ENCODE measurements at regions not wholly inside any gene's neighbourhood (a gene's known extent, or its start where the extent isn't known, plus 50 kb on each side); places are given as distances from the start of the nearest gene placed in this dataset.

DNA sequence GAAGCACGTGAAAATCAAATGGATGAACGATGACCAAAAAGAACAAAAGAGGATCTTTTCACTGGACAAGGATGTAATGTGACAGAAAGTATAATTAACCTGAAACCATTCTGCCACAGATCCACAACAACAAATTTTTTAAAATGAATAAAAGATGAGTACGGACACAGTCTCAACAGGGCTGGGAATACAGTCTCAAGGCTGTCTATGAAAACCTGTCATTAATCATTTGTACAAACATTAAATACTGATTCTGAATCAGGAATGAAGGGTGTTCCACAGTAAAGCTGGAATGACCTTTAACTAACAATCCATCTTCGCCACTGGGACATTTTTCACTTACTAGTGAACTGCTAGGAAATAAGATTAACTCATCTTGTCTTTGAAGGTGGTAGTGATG is 506.9 kb upstream of the ADAMTS9 start:
- intact Hi-C loops (cut with DNase I; ENCODE audit: low total_unique reads) = no loop called here
- no peaks in the 10 kb centered on the region for H3K27me3 ChIP-seq
- H3K4me3 ChIP-seq = no peak overlapping the region
- DNase-seq = no peak
- no peak overlapping the region for H3K27ac ChIP-seq
- no peaks in the 10 kb centered on the region for H3K4me1 ChIP-seq
- TF ChIP-seq, protein P1, sequence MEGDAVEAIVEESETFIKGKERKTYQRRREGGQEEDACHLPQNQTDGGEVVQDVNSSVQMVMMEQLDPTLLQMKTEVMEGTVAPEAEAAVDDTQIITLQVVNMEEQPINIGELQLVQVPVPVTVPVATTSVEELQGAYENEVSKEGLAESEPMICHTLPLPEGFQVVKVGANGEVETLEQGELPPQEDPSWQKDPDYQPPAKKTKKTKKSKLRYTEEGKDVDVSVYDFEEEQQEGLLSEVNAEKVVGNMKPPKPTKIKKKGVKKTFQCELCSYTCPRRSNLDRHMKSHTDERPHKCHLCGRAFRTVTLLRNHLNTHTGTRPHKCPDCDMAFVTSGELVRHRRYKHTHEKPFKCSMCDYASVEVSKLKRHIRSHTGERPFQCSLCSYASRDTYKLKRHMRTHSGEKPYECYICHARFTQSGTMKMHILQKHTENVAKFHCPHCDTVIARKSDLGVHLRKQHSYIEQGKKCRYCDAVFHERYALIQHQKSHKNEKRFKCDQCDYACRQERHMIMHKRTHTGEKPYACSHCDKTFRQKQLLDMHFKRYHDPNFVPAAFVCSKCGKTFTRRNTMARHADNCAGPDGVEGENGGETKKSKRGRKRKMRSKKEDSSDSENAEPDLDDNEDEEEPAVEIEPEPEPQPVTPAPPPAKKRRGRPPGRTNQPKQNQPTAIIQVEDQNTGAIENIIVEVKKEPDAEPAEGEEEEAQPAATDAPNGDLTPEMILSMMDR (IDR thresholded peaks at IDR 0.05) = no peak
- H3K36me3 ChIP-seq = no peaks in the 10 kb centered on the region
- H3K9me3 ChIP-seq = no peaks in the 10 kb centered on the region

DNA sequence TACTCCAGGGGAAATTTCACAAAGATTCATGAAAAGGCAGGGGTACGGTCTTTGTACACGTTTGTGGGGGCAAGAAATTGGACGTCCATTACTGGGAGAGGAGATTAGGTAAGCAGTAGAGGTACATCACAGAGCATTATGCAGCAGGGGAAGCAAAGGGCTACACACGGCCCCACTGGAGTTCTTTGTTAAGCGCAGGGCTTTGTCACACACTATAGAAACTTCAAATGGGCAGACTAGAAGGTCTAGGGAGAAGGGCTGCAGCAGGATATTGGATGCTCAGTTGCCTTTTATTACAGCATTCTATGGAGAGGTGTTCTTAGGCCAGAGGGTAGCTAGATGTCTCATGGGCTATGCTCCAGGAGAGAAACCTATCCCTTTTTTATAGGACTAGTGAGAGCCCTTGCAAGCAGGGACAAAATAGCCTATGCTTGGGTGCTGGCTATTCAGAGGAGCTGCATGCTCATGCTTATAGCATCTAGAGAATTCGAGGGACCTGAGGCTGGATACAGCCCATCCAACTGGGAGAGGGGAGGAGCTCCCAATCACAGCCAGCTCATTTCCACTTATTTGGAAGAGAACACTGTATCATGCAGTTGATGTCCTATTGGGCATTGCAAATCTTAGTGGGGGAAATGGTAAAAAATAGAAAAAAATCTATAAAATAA is 506.4 kb upstream of the ADAMTS9 start:
- Histone ChIP-seq H3K4me1 (no peaks in the 10 kb centered on the region), H3K9me3 (no peaks in the 10 kb centered on the region), H3K27me3 (no peaks in the 10 kb centered on the region), H3K27ac (no peak overlapping the region), H3K4me3 (no peak overlapping the region), H3K36me3 (no peaks in the 10 kb centered on the region)
- TF ChIP-seq, protein P1 (IDR thresholded peaks at IDR 0.05) = no peak
- intact Hi-C loops (cut with DNase I; ENCODE audit: low total_unique reads) = no loop called here
- DNase-seq = no peak

DNA sequence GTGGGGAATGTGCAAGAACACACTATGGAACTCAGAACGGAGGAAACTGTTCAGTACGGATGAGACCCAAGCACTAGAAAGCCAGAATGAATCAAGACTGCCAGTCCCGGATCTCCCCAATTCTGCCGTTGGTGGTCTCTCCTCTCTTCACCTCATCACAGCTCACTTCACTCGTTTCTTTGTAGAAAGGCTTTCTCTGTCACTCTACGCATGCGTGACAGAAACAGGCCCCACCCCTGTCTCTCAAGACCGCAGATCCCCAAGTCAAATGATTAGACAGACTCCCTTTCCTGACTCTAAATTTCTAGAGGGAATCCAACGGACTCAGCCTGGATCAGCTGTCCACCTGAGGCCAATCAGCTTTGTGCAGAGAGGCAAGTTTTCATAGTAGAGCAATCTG is 505.7 kb upstream of the ADAMTS9 start:
- TF ChIP-seq, protein P1 (IDR thresholded peaks at IDR 0.05) = no peak
- Histone ChIP-seq H3K4me1 (no peaks in the 10 kb centered on the region), H3K36me3 (no peaks in the 10 kb centered on the region), H3K27me3 (no peaks in the 10 kb centered on the region), H3K9me3 (no peaks in the 10 kb centered on the region), H3K27ac (no peak overlapping the region), H3K4me3 (no peak overlapping the region)
- intact Hi-C loops (cut with DNase I; ENCODE audit: low total_unique reads) = no loop called here
- no peak for DNase-seq

DNA sequence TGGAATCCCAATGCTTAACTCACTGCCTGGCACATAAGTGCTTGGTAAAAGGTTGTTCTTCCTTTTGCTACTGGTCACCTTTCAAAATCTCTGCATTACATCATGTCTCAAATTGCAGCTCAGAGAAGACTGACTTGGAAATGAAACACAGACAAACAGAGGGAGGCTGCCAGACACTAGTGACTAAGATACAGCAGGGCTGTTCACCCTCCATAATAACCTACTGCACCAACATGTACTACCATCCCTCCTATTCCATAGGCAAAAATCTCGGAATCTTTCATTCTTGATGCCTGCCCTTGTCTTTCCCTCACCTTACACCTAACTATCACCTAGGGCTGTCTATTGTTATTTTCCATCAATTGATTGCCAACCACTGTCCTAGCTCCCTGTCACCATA is 502.3 kb upstream of the ADAMTS9 start:
- Histone ChIP-seq H3K4me3 (no peak overlapping the region), H3K4me1 (no peaks in the 10 kb centered on the region), H3K36me3 (no peaks in the 10 kb centered on the region), H3K27ac (no peak overlapping the region), H3K27me3 (no peaks in the 10 kb centered on the region), H3K9me3 (no peaks in the 10 kb centered on the region)
- intact Hi-C loops (cut with DNase I; ENCODE audit: low total_unique reads) = no loop called here
- TF ChIP-seq, protein P1 (IDR thresholded peaks at IDR 0.05) = no peak
- no peak for DNase-seq

DNA sequence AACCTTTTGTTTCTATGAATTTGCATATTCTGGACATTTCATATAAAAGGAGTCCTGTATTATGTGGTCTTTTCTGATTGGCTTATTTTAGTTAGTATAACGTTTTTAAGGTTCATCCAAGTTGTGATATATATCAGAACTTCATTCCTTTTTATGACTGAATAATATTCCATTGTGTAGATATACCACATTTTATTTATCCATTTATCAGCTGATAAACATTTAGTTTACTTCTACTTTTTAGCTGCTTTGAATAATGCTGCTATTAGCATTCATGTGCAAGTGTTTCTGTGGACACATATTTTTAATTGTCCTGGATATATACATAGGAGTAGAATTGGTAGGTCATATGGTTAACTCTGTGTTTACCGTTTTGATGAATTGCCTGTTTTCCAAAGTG is 498.5 kb upstream of the ADAMTS9 start:
- DNase-seq = no peak
- TF ChIP-seq, protein P1 (IDR thresholded peaks at IDR 0.05) = no peak
- no peaks in the 10 kb centered on the region for H3K9me3 ChIP-seq
- peaks cover 0 to 14% (median 9%) of the 10 kb centered on the region in 4 donors for H3K4me1 ChIP-seq
- H3K4me3 ChIP-seq = no peak overlapping the region
- H3K27me3 ChIP-seq = no peaks in the 10 kb centered on the region
- no peaks in the 10 kb centered on the region for H3K36me3 ChIP-seq
- no peak overlapping the region for H3K27ac ChIP-seq
- intact Hi-C loops (cut with DNase I; ENCODE audit: low total_unique reads) = no loop called here

DNA sequence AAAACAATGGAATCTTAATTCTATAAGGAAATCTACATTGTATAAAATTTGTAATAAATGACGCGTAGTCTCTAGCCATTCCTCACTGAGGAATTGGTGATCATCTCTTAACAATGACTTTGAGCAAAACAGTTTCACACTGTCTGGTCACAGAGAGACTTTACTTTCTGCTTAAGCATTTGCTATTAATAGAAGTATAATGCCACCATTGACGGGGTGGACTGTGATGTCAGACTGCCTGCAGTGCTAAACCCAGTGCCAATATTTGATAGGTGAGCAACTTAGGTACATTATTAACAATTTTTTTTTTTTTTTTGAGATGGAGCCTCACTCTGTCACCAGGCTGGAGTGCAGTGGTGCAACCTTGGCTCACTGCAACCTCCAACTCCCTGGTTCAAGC is 494.9 kb upstream of the ADAMTS9 start:
- intact Hi-C loops (cut with DNase I; ENCODE audit: low total_unique reads) = no loop called here
- H3K27me3 ChIP-seq = no peaks in the 10 kb centered on the region
- H3K4me3 ChIP-seq = no peak overlapping the region
- peaks cover 7 to 35% (median 19%) of the 10 kb centered on the region in 4 donors for H3K4me1 ChIP-seq
- DNase-seq = no peak
- H3K36me3 ChIP-seq = no peaks in the 10 kb centered on the region
- no peak overlapping the region for H3K27ac ChIP-seq
- H3K9me3 ChIP-seq = no peaks in the 10 kb centered on the region
- TF ChIP-seq, protein P1 (IDR thresholded peaks at IDR 0.05) = no peak

Measured in tibial artery (tissue), 4 donors.